ENCODE measurements at regions not wholly inside any gene's neighbourhood (a gene's known extent, or its start where the extent isn't known, plus 50 kb on each side); places are given as distances from the start of the nearest gene placed in this dataset.
"Not testable (repeated sequence)": the region's sequence is repeated elsewhere in the genome, so short reads cannot be mapped to it uniquely, and the experiment has no call there.

DNA sequence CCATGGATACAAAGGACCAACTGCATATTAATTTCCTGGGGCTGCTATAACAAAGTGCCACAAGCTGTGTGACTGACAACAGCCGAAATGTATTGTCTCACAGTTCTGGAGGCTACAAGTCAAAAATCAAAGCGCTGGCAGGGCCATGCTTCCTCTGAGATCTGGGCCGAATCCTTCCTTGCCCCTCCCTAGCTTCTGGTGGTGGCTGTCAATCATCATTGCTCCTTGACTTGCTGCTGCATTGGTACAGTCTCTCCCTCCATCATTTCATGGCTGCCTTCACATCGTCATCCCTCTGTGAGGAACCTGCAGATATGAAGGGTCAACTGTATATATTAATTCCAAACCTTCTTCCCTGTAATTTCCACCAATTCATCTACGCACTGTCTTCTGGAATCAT lies 118.3 kb downstream of the EXOC5 start:
- DNase-seq (ENCODE audit: low read depth, low spot score) = no peak

DNA sequence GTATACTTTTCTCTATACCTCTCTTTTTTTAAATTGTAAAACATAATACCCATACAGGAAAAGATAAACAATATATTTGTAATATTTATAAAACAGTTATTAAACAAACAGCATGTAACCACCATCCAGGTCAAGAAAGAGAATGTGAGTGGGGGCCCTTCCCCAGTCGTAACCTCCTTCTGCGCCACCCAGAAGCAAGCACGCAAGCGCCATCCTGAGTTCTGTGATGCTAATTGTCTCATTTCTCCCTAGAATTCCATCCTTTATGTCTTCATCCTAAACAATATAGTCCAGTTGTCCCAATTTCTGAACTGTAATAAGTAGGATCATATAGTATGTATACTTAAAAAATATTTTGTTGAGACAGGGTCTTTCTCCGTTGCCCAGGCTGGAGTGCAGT lies 129.5 kb downstream of the EXOC5 start:
- no peak for DNase-seq (ENCODE audit: low read depth, low spot score)

DNA sequence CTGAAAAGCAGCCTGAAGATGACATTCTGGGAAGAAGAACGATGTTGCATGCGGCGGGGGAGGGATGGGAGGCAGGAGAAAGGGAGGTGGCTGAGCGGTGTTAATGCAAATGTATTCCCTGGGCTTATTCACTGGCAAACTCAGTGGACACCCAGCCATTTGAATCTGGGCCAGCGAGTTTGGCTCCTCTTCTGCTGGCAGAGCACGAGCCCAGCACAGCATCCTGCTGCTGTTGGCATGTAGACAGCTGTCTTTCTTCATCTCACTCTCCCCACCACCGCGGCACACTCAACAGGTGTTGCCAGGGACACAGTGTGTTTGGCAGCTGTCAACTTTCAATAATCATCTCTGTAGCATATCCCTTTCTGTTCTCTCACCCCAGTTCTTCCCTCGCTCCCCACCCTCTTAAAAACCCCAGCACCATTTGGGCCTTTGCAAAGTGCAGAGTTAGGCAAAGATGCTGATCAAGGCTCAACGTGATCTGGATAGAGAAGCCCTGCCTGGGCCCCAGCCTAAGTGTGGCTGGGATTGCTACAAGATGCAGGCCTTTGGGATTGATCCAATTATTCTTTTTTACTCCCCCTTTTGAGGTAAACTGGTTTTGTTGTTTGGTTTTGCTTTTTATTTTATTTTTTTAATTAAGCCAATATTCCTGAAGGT lies 131.9 kb downstream of the EXOC5 start:
- DNase-seq (ENCODE audit: low read depth, low spot score) = no peak

DNA sequence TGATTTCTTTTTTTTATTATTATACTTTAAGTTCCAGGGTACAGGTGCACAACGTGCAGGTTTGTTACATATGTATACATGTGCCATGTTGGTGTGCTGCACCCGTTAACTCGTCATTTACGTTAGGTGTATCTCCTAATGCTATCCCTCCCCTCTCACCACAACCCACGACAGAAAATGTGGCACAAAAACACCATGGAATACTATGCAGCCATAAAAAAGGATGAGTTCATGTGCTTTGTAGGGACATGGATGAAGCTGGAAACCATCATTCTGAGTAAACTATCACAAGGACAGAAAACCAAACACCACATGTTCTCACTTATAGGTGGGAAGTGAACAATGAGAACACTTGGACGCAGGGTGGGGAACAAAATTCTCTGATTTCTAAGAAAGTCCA lies 140.9 kb downstream of the EXOC5 start:
- DNase-seq (ENCODE audit: low read depth, low spot score) = not testable (repeated sequence)

DNA sequence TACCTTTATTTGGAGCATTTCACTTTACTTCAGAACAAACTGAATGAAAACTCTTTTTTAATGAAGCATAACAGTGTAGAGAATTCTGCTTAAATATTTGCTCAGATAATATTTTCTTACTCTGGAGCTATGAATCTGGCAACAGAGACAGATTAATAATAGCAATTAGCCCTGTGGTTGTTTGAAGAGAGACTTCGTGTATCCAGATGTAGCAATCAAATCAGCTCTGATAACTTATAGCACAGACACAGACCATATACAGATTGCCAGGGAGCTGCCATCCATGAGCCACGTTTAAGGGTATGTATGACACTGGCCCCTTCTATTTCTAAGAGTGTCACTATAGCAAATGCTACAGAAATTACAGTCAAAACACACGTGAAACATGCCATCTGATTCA lies 146.6 kb downstream of the EXOC5 start:
- DNase-seq (ENCODE audit: low read depth, low spot score) = no peak

DNA sequence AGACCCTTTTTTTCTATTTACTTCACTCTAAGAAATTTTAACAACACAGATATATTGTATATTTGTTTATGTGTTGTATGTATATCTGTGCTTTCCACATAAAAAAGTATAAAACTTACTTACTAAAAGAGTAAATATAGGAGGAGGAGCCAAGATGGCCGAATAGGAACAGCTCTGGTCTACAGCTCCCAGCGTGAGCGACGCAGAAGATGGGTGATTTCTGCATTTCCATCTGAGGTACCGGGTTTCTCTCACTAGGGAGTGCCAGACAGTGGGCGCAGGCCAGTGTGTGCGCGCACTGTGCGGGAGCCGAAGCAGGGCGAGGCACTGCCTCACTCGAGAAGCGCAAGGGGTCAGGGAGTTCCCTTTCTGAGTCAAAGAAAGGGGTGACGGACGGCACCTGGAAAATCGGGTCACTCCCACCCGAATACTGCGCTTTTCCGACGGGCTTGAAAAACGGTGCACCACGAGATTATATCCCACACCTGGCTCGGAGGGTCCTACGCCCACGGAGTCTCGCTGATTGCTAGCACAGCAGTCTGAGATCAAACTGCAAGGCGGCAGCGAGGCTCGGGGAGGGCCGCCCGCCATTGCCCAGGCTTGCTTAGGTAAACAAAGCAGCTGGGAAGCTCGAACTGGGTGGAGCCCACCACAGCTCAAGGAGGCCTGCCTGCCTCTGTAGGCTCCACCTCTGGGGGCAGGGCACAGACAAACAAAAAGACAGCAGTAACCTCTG lies 156.5 kb downstream of the EXOC5 start:
- peak; percentile 53 for DNase-seq (ENCODE audit: low read depth, low spot score)

DNA sequence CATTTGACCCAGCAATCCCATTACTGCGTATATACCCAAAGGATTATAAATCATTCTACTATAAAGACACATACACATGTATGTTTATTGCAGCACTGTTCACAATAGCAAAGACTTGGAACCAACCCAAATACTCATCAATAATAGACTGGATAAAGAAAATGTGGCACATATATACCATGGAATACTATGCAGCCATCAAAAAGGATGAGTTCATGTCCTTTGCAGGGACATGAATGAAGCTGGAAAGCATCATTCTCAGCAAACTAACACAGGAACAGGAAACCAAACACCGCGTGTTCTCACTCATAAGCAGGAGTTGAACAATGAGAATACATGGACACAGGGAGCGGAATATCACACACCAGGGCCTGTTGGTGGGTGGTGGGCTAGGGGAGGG lies 158.3 kb downstream of the EXOC5 start:
- not testable (repeated sequence) for DNase-seq (ENCODE audit: low read depth, low spot score)

DNA sequence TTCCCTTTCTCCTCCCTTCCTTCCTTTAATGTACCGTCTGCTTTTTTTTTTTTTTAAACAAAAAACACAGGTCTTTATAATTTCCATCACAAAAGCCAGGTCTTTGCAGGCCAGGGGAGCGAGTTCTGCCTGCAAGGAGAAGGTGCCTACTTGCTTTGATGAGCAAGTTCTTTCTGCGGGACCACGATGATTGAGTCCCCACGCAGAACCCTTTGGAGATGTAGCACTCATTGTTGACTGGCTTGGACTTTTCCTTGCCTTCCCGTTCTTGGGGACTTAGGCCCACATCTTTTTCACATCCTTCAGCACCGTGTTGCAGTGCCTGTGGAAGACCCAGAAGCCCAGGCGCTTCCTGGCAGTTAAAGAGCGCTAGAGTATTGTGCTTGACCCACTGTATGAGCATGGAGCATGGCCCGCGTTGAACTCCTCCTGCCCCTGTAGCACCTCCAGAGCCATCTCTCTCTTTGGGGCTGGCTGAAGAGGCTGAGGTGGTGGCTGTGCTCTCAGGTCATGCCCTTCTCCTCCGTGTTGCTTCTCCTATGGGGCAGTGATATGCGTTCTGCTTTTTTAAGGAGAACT lies 177.6 kb downstream of the EXOC5 start:
- no peak for DNase-seq (ENCODE audit: low read depth, low spot score)

DNA sequence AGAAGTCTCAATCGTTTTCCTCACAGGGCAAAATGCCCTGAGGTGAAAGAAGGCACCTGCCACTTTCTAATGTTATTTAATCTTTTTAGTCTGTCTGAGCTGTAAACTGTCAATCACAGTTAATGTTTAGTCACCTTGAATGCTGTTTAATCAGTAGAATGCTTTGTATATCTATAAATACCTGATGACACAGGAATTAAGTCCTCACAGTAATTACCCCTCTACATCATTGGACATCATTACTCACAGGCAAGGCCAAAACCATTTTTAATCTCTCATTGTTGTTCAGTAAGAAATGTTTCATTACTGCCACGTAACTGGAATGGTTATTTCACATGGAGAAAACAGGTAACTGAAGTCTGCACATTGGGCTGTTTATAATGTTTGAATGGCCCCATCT lies 178.8 kb downstream of the EXOC5 start:
- DNase-seq (ENCODE audit: low read depth, low spot score) = no peak

DNA sequence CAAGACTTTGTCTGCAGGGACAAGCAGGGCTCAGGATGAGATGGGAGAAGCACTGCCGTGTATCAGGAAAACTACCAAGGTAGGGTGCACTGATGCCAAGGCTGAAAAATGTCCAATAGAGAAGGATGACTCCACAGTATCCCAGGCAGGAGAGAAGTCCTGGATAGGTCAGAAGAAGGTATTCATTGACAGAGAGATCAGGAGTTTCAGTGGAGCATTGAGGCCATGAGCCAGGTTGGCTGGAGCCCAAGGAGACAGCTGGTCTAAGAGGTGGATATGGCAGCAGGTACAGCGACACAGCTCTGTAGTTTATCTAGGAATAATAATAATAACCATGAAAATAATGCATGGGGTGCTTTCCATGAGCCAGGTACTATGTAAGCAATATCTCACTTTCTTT lies 180.9 kb downstream of the EXOC5 start:
- DNase-seq (ENCODE audit: low read depth, low spot score) = no peak

DNA sequence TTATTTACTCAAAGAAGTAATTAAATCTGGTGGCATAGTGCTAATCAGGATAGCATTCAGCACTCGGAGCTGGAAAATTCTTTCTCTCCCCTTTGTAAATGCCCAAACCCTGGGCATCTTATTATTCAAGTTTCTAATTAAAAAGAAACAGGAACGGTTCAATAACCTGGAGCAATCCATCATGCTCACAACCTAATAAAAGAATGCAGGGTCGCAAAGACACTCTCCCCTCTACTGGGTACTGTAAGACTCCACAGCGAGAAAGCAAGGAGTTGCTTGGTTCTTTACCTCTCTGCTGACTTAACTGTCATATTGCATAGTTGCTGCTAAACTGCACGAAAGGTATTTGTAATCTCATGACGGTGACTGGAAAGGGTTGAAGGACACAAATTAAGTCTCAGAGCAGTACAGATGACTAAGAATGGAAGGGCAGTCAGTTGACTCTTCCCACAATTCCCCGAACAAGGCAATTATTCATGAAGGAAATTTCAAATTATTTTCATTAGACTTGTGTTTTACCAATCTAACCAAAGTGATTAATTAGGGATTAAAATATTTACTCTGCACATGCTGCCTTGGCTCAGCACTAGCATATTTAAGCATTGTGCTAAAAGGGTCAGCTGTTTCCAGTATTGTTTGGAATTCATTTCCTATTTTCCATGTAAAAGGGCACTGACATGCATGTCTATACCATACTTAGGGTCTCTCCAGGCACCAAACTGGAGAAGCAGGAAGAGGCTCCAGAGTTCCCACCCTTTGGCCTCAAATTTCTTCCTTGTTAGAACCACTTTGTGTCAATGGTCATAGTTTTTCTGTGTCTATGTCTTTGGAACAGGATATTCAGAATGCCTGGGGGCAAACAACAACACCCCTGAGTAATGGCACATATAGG lies 182.2 kb downstream of the EXOC5 start:
- no peak for DNase-seq (ENCODE audit: low read depth, low spot score)

DNA sequence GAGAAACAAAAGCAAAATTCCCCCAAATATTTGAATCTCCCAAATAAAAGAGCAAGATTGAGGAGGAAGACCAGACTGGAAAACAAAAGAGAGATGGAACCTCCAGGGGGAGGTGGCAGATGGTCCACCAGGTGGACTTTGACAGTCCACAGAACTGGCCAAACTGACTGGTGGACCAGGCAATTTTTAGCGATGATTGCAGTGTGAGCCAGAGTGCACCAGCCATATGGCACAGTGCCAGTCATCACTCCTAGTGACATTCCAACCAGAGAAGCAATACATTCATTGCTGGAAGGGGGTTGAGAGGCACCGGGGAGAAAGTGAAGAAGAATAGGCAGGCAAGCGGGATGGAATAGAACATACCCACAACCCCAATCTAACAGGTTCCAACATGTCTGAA lies 182.9 kb downstream of the EXOC5 start:
- no peak for DNase-seq (ENCODE audit: low read depth, low spot score)

DNA sequence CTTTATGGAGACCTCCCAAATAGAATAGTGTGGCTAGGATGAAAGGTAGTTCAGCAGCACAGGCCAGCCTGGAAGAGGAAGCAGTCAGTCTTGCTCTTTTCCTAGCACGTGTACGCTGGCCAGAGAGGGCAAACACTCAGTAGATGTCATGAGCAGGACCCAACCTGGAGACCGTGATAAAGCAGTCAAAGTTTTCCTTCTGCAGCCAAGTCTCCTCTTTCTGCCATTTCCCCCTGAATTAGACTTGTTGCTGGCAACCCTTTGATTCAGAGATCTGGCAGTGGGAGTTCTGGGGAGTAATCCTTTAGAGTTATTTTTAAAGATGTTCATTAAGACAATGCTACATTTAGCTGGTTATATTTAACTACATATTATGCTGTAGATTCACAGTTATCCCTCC lies 183.7 kb downstream of the EXOC5 start:
- DNase-seq (ENCODE audit: low read depth, low spot score) = no peak

DNA sequence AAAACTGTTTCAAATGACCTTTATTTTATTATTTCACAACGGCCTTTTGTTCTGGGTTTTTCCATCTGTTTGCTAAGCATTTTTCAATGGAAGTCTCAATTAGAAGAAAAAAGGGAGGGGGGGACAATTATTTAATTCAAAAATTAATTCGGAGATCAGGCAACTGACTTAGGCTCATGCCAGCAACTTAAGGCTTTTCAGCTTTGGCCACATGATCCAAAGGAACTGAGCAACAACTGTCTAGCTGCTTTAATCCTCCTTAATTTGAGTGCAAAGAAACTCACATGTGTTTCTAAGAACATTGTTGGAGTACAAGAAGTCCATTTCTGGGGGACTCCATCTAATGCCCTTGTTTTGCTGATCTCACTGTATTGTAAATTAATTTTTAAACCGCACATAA lies 188.0 kb downstream of the EXOC5 start:
- DNase-seq (ENCODE audit: low read depth, low spot score) = no peak

DNA sequence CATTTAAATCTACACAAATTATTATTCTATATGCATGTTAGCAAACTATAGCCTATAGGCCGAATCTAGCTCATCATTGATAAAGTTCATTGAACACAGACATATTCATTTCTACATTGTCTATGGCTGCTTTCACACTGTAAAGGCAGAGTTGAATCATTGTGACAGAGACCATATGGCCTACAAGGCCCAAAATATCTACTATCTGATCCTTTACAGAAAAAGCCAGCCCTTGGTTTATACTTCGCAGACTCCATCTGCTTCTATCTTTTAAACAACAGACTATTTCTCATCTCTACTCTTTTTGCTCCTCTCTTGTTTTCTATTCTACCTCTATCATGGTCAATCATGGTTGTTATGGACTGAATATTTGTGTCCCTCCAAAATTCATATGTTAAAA lies 190.7 kb downstream of the EXOC5 start:
- no peak for DNase-seq (ENCODE audit: low read depth, low spot score)

DNA sequence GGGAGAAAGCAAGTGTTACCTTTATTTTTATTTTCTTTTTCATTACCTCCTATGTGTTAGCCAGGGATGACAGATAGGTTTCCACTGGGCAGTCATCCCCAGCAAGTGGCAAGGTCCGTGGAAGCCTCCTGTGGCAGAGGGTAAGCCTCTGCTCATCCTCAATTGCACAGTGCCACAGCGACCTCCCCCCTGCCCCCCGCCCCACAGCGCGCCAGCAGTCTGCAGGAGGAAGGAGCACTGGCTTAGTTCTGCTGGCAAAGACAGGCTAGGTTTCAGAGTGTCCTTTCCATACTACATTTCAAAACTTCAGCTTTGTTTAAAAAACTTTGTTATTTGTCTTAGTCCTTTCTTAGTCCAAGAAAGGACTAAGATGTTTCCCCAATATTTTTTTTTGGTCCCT lies 194.7 kb downstream of the EXOC5 start:
- no peak for DNase-seq (ENCODE audit: low read depth, low spot score)

DNA sequence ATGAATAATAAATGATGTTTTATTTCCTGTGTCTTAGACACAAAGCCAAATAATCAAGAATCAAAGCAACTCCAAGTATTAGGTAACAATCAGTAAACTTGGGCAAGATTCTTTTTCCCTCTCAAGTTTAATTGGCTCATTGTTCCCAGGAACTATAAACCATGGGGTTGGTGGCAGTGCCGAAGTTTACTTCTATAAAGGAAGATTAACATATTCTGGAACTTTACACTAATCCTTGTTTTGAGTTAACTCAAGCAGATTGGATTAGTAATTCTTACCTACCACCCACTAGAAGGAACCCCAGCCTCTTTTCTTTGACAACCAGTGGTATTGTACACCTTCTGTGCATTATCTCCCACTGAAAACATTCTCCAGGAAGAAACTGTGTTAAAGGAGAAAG lies 197.1 kb downstream of the EXOC5 start:
- no peak for DNase-seq (ENCODE audit: low read depth, low spot score)

DNA sequence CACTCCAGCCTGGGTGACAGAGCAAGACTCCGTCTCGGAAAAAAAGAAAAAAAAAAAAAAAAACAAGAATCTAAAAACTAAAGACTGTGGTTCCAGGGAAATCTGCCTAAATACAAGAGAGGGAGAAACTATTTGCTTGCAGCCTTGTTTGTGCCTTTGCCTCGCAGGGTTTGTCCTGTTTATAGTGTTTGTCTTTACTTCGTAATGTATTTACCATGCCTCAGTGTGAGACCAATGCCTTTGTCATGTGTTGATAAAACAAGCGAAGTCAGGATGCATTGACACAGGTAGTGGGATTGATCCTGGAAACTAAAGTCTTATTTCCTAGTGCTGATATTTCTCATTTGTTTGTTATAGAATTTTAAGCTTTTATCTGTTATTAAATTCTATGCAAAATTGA lies 199.0 kb downstream of the EXOC5 start:
- DNase-seq (ENCODE audit: low read depth, low spot score) = no peak

DNA sequence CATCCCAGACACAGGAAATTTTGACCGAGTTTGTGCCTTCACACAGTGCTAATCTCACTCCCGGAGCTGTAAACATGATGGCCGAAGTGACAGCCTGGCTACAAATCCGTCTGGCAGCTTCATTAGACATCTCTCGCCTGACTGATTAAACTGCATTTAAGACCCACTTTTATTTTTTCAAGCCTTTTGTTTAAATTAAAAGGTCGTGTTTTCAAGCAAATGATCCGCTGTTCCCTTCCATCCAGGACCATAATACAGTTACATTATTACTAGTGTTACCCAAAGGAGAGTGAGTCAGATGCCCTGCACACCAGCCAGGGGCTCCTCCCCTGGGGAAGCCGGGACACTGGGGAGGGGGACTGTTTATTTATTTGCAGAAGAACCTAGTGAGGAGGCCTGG lies 200.2 kb downstream of the EXOC5 start:
- DNase-seq (ENCODE audit: low read depth, low spot score) = peak; percentile 21

DNA sequence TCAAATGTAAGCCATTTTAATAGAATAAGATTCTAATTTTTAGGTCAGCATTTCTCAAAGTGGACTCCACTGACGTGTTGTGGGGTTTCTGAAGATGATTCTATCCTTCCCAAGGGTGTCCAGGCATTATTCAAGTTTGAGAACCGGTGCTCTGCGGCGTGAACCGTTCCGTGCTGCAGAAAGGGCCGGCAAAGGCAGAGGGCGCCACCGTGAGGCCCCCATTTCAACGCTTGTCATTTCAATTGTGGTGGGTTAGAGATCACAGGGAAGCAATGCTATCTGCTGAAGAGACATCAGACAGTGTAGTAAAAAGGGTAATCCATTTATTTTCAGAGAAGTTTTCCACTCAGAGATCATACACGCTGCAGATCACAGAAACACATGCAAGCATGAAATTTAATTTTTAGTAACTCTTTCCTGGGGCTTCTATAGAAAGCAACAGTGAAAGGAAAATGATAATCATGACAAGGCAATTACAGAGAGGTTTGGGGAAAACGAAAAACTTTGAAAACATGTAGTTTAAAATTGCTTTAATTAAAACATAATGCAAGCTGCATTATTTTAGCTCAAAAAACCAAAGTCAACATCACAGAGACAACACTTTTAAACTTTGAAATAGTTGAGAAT lies 201.7 kb downstream of the EXOC5 start:
- peak; percentile 77 for DNase-seq (ENCODE audit: low read depth, low spot score)

DNA sequence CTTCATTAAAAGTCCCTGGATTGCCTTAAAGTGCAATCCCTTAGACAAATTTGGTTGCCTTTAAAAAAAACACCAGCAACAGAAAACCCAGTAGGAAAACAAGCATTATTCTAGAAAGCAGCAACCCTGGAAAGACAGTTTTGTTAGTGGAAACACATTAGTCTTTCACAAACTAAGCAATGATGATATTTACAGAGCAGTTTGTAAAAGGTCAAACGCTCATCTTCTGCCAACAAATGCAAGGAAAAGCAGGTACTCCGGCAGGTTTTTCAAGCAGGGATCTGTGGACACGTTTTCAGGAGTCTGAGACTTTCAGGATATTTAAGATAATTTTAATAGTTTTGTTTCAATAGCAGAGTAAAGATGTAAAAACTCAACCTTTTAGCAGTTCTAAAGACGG lies 202.2 kb downstream of the EXOC5 start:
- no peak for DNase-seq (ENCODE audit: low read depth, low spot score)

Measured in ELF-1 (cell line).